Mammary epithelial cell (primary cell): ENCODE measurements at regions not wholly inside any gene's neighbourhood (a gene's known extent, or its start where the extent isn't known, plus 50 kb on each side); places are given as distances from the start of the nearest gene placed in this dataset.

Experiments
- EZH2 ChIP-seq: IDR thresholded peaks from 2 replicates; pipeline ENCODE4 v1.6.1; 2012; ENCODE audit warnings: low read length, inconsistent platforms, borderline replicate concordance
- TF ChIP-seq, protein P1 (sequence below), 2 donors: IDR thresholded peaks in 1 of 2; conservative IDR thresholded peaks in 1 of 2; 2 replicates each; pipeline ENCODE4 v1.5.1; 2011 to 2012; ENCODE audit warnings: inconsistent platforms in 2 of 2, low read length in 2 of 2, mild to moderate bottlenecking in 2 of 2, control low read depth in 1 of 2, low read depth in 1 of 2; ENCODE audit not compliant: insufficient read depth in 1 of 2; ENCODE audit errors: extremely low read depth in 1 of 2

- TF ChIP-seq, protein P1, sequence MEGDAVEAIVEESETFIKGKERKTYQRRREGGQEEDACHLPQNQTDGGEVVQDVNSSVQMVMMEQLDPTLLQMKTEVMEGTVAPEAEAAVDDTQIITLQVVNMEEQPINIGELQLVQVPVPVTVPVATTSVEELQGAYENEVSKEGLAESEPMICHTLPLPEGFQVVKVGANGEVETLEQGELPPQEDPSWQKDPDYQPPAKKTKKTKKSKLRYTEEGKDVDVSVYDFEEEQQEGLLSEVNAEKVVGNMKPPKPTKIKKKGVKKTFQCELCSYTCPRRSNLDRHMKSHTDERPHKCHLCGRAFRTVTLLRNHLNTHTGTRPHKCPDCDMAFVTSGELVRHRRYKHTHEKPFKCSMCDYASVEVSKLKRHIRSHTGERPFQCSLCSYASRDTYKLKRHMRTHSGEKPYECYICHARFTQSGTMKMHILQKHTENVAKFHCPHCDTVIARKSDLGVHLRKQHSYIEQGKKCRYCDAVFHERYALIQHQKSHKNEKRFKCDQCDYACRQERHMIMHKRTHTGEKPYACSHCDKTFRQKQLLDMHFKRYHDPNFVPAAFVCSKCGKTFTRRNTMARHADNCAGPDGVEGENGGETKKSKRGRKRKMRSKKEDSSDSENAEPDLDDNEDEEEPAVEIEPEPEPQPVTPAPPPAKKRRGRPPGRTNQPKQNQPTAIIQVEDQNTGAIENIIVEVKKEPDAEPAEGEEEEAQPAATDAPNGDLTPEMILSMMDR (conservative IDR thresholded peaks at IDR 0.05 in 1 of 2, IDR thresholded peaks at IDR 0.05 in 1 of 2; ENCODE audit: extremely low read depth in 1 of 2, insufficient read depth in 1 of 2, low read depth in 1 of 2, low read length in 2 of 2): no peak
- TF ChIP-seq EZH2: no peak
Observed at GRCh38 chr2:174020926-174021662, 55.9 kb upstream of the SP3 start.
